ENCODE measurements at regions not wholly inside any gene's neighbourhood (a gene's known extent, or its start where the extent isn't known, plus 50 kb on each side); places are given as distances from the start of the nearest gene placed in this dataset.

DNA sequence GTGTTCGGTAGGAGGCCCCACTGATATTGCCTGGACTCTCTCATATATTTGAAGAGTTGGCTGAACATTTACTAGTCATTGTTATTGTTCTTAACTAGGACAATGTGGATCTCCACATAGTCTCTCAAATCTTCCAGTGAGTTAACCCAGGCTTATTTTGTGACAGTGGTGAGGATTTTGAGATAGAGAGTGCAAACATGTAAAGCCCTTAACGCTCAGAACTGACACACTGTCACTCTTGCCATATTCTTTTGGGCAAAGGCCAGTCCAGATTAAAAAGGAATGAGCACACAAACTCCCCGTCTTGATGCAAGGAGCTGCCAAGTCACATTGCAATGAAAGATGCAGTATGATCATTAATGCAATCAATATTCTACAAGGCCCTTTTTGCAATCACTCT is 431.9 kb upstream of the AZI2 start:
- no peaks in the 10 kb centered on the region for H3K27me3 ChIP-seq (ENCODE audit: control insufficient read depth, insufficient read depth, low read length)
- no peaks in the 10 kb centered on the region for H3K4me1 ChIP-seq (ENCODE audit: control insufficient read depth, insufficient read depth, low read length)
- no peak for ATAC-seq
- in situ Hi-C loops (cut with HindIII; ENCODE audit: low pct_unique_long_range_greater_than_20kb, low sequenced_read_pairs): no loop called here
- no peaks in the 10 kb centered on the region for H3K9me3 ChIP-seq (ENCODE audit: control insufficient read depth, insufficient read depth, low read depth, low read length)
- no peaks in the 10 kb centered on the region for H3K36me3 ChIP-seq (ENCODE audit: control insufficient read depth, insufficient read depth, low read length)
- no peak for DNase-seq (ENCODE audit: low read depth, low spot score)
- no TSS peak for BruUV-seq (replicated peaks)
- no peak overlapping the region for H3K27ac ChIP-seq (ENCODE audit: low read length)
- no peak overlapping the region for H3K4me3 ChIP-seq (ENCODE audit: low read depth in 2 of 2, low read length in 2 of 2)
- ChIA-PET POLR2A (no interaction called here), CTCF (no interaction called here)
- TF ChIP-seq, protein P1, sequence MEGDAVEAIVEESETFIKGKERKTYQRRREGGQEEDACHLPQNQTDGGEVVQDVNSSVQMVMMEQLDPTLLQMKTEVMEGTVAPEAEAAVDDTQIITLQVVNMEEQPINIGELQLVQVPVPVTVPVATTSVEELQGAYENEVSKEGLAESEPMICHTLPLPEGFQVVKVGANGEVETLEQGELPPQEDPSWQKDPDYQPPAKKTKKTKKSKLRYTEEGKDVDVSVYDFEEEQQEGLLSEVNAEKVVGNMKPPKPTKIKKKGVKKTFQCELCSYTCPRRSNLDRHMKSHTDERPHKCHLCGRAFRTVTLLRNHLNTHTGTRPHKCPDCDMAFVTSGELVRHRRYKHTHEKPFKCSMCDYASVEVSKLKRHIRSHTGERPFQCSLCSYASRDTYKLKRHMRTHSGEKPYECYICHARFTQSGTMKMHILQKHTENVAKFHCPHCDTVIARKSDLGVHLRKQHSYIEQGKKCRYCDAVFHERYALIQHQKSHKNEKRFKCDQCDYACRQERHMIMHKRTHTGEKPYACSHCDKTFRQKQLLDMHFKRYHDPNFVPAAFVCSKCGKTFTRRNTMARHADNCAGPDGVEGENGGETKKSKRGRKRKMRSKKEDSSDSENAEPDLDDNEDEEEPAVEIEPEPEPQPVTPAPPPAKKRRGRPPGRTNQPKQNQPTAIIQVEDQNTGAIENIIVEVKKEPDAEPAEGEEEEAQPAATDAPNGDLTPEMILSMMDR (IDR thresholded peaks at IDR 0.05): no peak
- TF ChIP-seq, protein P2, sequence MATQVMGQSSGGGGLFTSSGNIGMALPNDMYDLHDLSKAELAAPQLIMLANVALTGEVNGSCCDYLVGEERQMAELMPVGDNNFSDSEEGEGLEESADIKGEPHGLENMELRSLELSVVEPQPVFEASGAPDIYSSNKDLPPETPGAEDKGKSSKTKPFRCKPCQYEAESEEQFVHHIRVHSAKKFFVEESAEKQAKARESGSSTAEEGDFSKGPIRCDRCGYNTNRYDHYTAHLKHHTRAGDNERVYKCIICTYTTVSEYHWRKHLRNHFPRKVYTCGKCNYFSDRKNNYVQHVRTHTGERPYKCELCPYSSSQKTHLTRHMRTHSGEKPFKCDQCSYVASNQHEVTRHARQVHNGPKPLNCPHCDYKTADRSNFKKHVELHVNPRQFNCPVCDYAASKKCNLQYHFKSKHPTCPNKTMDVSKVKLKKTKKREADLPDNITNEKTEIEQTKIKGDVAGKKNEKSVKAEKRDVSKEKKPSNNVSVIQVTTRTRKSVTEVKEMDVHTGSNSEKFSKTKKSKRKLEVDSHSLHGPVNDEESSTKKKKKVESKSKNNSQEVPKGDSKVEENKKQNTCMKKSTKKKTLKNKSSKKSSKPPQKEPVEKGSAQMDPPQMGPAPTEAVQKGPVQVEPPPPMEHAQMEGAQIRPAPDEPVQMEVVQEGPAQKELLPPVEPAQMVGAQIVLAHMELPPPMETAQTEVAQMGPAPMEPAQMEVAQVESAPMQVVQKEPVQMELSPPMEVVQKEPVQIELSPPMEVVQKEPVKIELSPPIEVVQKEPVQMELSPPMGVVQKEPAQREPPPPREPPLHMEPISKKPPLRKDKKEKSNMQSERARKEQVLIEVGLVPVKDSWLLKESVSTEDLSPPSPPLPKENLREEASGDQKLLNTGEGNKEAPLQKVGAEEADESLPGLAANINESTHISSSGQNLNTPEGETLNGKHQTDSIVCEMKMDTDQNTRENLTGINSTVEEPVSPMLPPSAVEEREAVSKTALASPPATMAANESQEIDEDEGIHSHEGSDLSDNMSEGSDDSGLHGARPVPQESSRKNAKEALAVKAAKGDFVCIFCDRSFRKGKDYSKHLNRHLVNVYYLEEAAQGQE (IDR thresholded peaks at IDR 0.05; ENCODE audit: insufficient read depth in 1 of 2, low read depth in 2 of 2, low read length in 1 of 2): no peak
- no peak for TF ChIP-seq SIN3A (IDR thresholded peaks at IDR 0.05; ENCODE audit: borderline replicate concordance, insufficient read depth, low read depth, low read length)
- no peak for TF ChIP-seq TCF7L2 (IDR thresholded peaks at IDR 0.05; ENCODE audit: low read depth, low read length)
- TF ChIP-seq POLR2AphosphoS5 (IDR thresholded peaks at IDR 0.05; ENCODE audit: low read depth, low read length): no peak
- intact Hi-C loops (cut with micrococcal nuclease; ENCODE audit: unreplicated experiment): no loop called here

DNA sequence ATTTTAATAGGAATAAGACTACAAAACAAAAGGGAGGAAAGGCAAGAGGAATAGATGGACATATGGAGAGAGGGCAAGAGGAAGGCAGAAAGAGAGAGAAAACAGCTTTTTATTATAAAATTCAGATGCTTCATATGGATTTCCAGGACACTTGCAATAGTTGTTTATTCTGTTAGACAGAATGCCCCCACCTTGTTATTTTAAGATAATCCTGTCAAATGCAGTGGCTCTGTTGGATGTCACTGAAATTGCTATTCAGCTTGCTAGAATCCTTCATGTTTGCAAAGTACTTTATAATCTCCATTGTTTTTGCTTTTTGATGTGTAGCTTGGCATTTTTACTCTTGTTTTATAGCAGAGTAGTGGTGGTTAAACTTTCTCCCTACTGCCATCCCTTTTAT is 432.4 kb upstream of the AZI2 start:
- H3K4me3 ChIP-seq (ENCODE audit: low read depth in 2 of 2, low read length in 2 of 2): no peak overlapping the region
- ATAC-seq (no peak), DNase-seq (ENCODE audit: low read depth, low spot score) (no peak)
- BruUV-seq (replicated peaks): no TSS peak
- H3K36me3 ChIP-seq (ENCODE audit: control insufficient read depth, insufficient read depth, low read length): no peaks in the 10 kb centered on the region
- no peaks in the 10 kb centered on the region for H3K9me3 ChIP-seq (ENCODE audit: control insufficient read depth, insufficient read depth, low read depth, low read length)
- CTCF ChIA-PET: no interaction called here
- no peaks in the 10 kb centered on the region for H3K27me3 ChIP-seq (ENCODE audit: control insufficient read depth, insufficient read depth, low read length)
- H3K4me1 ChIP-seq (ENCODE audit: control insufficient read depth, insufficient read depth, low read length): no peaks in the 10 kb centered on the region
- intact Hi-C loops (cut with micrococcal nuclease; ENCODE audit: unreplicated experiment) (no loop called here), in situ Hi-C loops (cut with HindIII; ENCODE audit: low pct_unique_long_range_greater_than_20kb, low sequenced_read_pairs) (no loop called here)
- TF ChIP-seq, protein P2 (IDR thresholded peaks at IDR 0.05; ENCODE audit: insufficient read depth in 1 of 2, low read depth in 2 of 2, low read length in 1 of 2): no peak
- TF ChIP-seq, protein P1 (IDR thresholded peaks at IDR 0.05): no peak
- no peak for TF ChIP-seq SIN3A (IDR thresholded peaks at IDR 0.05; ENCODE audit: borderline replicate concordance, insufficient read depth, low read depth, low read length)
- no peak for TF ChIP-seq POLR2AphosphoS5 (IDR thresholded peaks at IDR 0.05; ENCODE audit: low read depth, low read length)
- no peak for TF ChIP-seq TCF7L2 (IDR thresholded peaks at IDR 0.05; ENCODE audit: low read depth, low read length)
- POLR2A ChIA-PET: no interaction called here
- no peak overlapping the region for H3K27ac ChIP-seq (ENCODE audit: low read length)
